Thyroid gland (tissue), 4 donors: ENCODE measurements at regions not wholly inside any gene's neighbourhood (a gene's known extent, or its start where the extent isn't known, plus 50 kb on each side); places are given as distances from the start of the nearest gene placed in this dataset.
A peak's percentile ranks its signal among the peaks of the same experiment; 100 is the strongest.

Source experiments
- DNase-seq, 2 donors: peaks; one replicate each; pipeline ENCODE4 v3.0.0-alpha.2; 2019
- H3K27ac ChIP-seq, 3 donors: fragments of 200-600 bp; sonication (generic); 1 replicate in 2 of 3; 2 replicates in 1 of 3; pipeline ENCODE4 v1.5.1; 2016 to 2019; ENCODE audit warnings: mild to moderate bottlenecking in 1 of 3, moderate library complexity in 1 of 3
- H3K27me3 ChIP-seq: fragments of 200-600 bp; sonication (generic); one replicate; pipeline ENCODE4 v1.5.1; 2019
- H3K36me3 ChIP-seq, 2 donors: fragments of 200-600 bp; sonication (generic); one replicate each; pipeline ENCODE4 v1.5.1; 2016 to 2019
- H3K4me1 ChIP-seq, 2 donors: fragments of 200-600 bp; sonication (generic); one replicate each; pipeline ENCODE4 v1.5.1; 2017 to 2019
- H3K4me3 ChIP-seq, 3 donors: fragments of 200-600 bp; sonication (generic); replicated peaks in 1 of 3; 1 replicate in 2 of 3; 2 replicates in 1 of 3; pipeline ENCODE4 v1.5.1; 2016; ENCODE audit warnings: mild to moderate bottlenecking in 1 of 3
- H3K9me3 ChIP-seq: fragments of 200-600 bp; sonication (generic); one replicate; pipeline ENCODE4 v1.5.1; 2017
- CTCF ChIP-seq, 6 experiments: fragments of 200-600 bp in 3 of 6; fragments of 450-650 bp in 3 of 6; sonication (generic) in 3 of 6; IDR thresholded peaks; one replicate each; pipeline ENCODE4 v1.5.1; 2016 to 2019; ENCODE audit warnings: antibody characterized with exemption in 6 of 6, mild to moderate bottlenecking in 2 of 6, inconsistent platforms in 1 of 6, moderate library complexity in 1 of 6
- POLR2A ChIP-seq, 2 donors: fragments of 450-650 bp; IDR thresholded peaks; one replicate each; pipeline ENCODE4 v1.6.1; 2017; ENCODE audit warnings: antibody characterized with exemption in 2 of 2, mild to moderate bottlenecking in 2 of 2, moderate library complexity in 1 of 2
- WGBS, 2 donors: methylation state at CpG; one replicate each; pipeline ENCODE4 v1.1.5; 2017; 5-methylcytosine and 5-hydroxymethylcytosine counted together
- intact Hi-C: fragments of 100-400 bp; cut with DNase I; formaldehyde crosslinking; loops from one replicate; pipeline ENCODE4 v1.15.1; 2023

- WGBS, 2 donors, result 61 to 72% methylated on average over 2 of the region's 2 CpGs
- Histone ChIP-seq H3K4me1 (no peaks in the 10 kb centered on the region), H3K9me3 (no peaks in the 10 kb centered on the region), H3K4me3 (no peak overlapping the region), H3K36me3 (no peaks in the 10 kb centered on the region), H3K27ac (no peak overlapping the region), H3K27me3 (no peaks in the 10 kb centered on the region)
- DNase-seq, result no peak
- intact Hi-C loops, result no loop called here
- TF ChIP-seq POLR2A (IDR thresholded peaks at IDR 0.05) (no peak), CTCF (IDR thresholded peaks at IDR 0.05) (no peak)
These were observed 221.4 kb upstream of the ST6GAL2 start for GRCh38 chr2:107107351-107107750.

- no peaks in the 10 kb centered on the region for H3K36me3 ChIP-seq
- no peaks in the 10 kb centered on the region for H3K9me3 ChIP-seq
- no peak for DNase-seq
- H3K4me3 ChIP-seq, result no peak overlapping the region
- H3K27ac ChIP-seq, result no peak overlapping the region
- no peaks in the 10 kb centered on the region for H3K27me3 ChIP-seq
- H3K4me1 ChIP-seq, result no peaks in the 10 kb centered on the region
- TF ChIP-seq POLR2A (IDR thresholded peaks at IDR 0.05) (no peak), CTCF (IDR thresholded peaks at IDR 0.05) (no peak)
- intact Hi-C loops, result no loop called here
- 88 to 92% methylated on average over 2 of the region's 2 CpGs for WGBS, 2 donors
These were observed 222.6 kb upstream of the ST6GAL2 start for GRCh38 chr2:107108556-107108955.

GRCh38 chr2:107111623-107112022, 225.7 kb upstream of the ST6GAL2 start:
- Histone ChIP-seq H3K27me3 (no peaks in the 10 kb centered on the region), H3K4me1 (no peaks in the 10 kb centered on the region), H3K4me3 (no peak overlapping the region), H3K27ac (no peak overlapping the region), H3K9me3 (no peaks in the 10 kb centered on the region), H3K36me3 (no peaks in the 10 kb centered on the region)
- intact Hi-C loops, result no loop called here
- TF ChIP-seq POLR2A (IDR thresholded peaks at IDR 0.05), result no peak
- TF ChIP-seq CTCF (IDR thresholded peaks at IDR 0.05), result no peak
- WGBS, 2 donors, result 92 to 93% methylated on average over 1 of the region's 1 CpG
- DNase-seq, result no peak

GRCh38 chr2:107112561-107112960, 226.6 kb upstream of the ST6GAL2 start:
- no peaks in the 10 kb centered on the region for H3K27me3 ChIP-seq
- no peak overlapping the region for H3K27ac ChIP-seq
- H3K4me1 ChIP-seq, result no peaks in the 10 kb centered on the region
- no peaks in the 10 kb centered on the region for H3K36me3 ChIP-seq
- intact Hi-C loops, result no loop called here
- DNase-seq, result no peak
- no peak overlapping the region for H3K4me3 ChIP-seq
- no peaks in the 10 kb centered on the region for H3K9me3 ChIP-seq
- TF ChIP-seq POLR2A (IDR thresholded peaks at IDR 0.05), result no peak
- no peak for TF ChIP-seq CTCF (IDR thresholded peaks at IDR 0.05)

- no peaks in the 10 kb centered on the region for H3K27me3 ChIP-seq
- intact Hi-C loops, result no loop called here
- no peaks in the 10 kb centered on the region for H3K36me3 ChIP-seq
- 58 to 66% methylated on average over 2 of the region's 2 CpGs for WGBS, 2 donors
- H3K27ac ChIP-seq, result no peak overlapping the region
- H3K4me3 ChIP-seq, result no peak overlapping the region
- no peaks in the 10 kb centered on the region for H3K9me3 ChIP-seq
- H3K4me1 ChIP-seq, result peaks cover 0 to 5% of the 10 kb centered on the region in 2 donors
- TF ChIP-seq CTCF (IDR thresholded peaks at IDR 0.05), result no peak
- TF ChIP-seq POLR2A (IDR thresholded peaks at IDR 0.05), result no peak
- peak; percentile 59 for DNase-seq
These were observed 242.4 kb upstream of the ST6GAL2 start for GRCh38 chr2:107128381-107128780.
